CD4-positive, alpha-beta T cell (primary cell): ENCODE measurements at regions not wholly inside any gene's neighbourhood (a gene's known extent, or its start where the extent isn't known, plus 50 kb on each side); places are given as distances from the start of the nearest gene placed in this dataset.

Experiments used
- ATAC-seq: fragments of 200-7000 bp; cut with Tn5 transposase; one replicate; pipeline ENCODE4 v1.10.0; 2022; ENCODE audit warnings: mild to moderate bottlenecking; ENCODE audit not compliant: poor library complexity
- CTCF ChIA-PET: fragments of 350-600 bp; sonication (Branson Sonifier 250); formaldehyde crosslinking; loops from one replicate; lab custom pipeline; 2021; ENCODE audit warnings: antibody characterized with exemption, inconsistent platforms; lab: Charles Lee
- POLR2A ChIA-PET: fragments of 350-600 bp; sonication (Branson Sonifier 250); formaldehyde crosslinking; loops from one replicate; lab custom pipeline; 2021; ENCODE audit warnings: antibody characterized with exemption, inconsistent platforms; lab: Charles Lee
- DNase-seq, 14 experiments: peaks; one replicate each; pipeline ENCODE4 v3.0.0-alpha.2; 2013 to 2020; ENCODE audit warnings: mixed read lengths in 2 of 14
- H3K27ac ChIP-seq, 2 donors: one replicate each; pipeline versions ENCODE4 v1.5.1 to v1.7.0; 2013; ENCODE audit warnings: low read length in 2 of 2, low read depth in 1 of 2, mild to moderate bottlenecking in 1 of 2
- H3K27me3 ChIP-seq, 2 experiments: 1 replicate in 1 of 2; 2 replicates in 1 of 2; pipeline versions ENCODE4 v1.6.1 to v1.7.0; 2013; ENCODE audit warnings: low read length in 2 of 2, control low read depth in 1 of 2, mild to moderate bottlenecking in 1 of 2, moderate library complexity in 1 of 2; ENCODE audit not compliant: insufficient read depth in 2 of 2, control insufficient read depth in 1 of 2
- H3K36me3 ChIP-seq: one replicate; pipeline ENCODE4 v1.6.1; 2013; ENCODE audit warnings: low read length, control low read depth; ENCODE audit not compliant: insufficient read depth
- H3K4me1 ChIP-seq: one replicate; pipeline ENCODE4 v1.6.1; 2013; ENCODE audit warnings: low read length, control low read depth; ENCODE audit not compliant: insufficient read depth
- H3K4me3 ChIP-seq: one replicate; pipeline ENCODE4 v1.5.1; 2013; ENCODE audit warnings: mild to moderate bottlenecking, low read length, moderate library complexity
- H3K9me3 ChIP-seq, 2 experiments: 1 replicate in 1 of 2; 2 replicates in 1 of 2; pipeline versions ENCODE4 v1.6.1 to v1.7.0; 2013; ENCODE audit warnings: low read length in 2 of 2, mild to moderate bottlenecking in 2 of 2, control low read depth in 1 of 2, moderate library complexity in 1 of 2; ENCODE audit not compliant: control insufficient read depth in 1 of 2, insufficient read depth in 1 of 2
- H3K27ac Mint-ChIP-seq: one replicate; pipeline ENCODE4 v1.8.0; 2020; ENCODE audit warnings: mixed read lengths
- H3K27me3 Mint-ChIP-seq: one replicate; pipeline ENCODE4 v1.8.0; 2021; ENCODE audit warnings: mixed read lengths
- H3K36me3 Mint-ChIP-seq: one replicate; pipeline ENCODE4 v1.8.0; 2021; ENCODE audit warnings: low read depth, mixed read lengths
- H3K4me1 Mint-ChIP-seq: one replicate; pipeline ENCODE4 v1.8.0; 2021; ENCODE audit warnings: low read depth, mixed read lengths
- H3K4me3 Mint-ChIP-seq: one replicate; pipeline ENCODE4 v1.8.0; 2020; ENCODE audit warnings: mild to moderate bottlenecking, mixed read lengths
- H3K9me3 Mint-ChIP-seq: one replicate; pipeline ENCODE4 v1.8.0; 2020; ENCODE audit warnings: mixed read lengths
- intact Hi-C, 2 experiments: fragments of 100-400 bp; cut with DNase I in 1 of 2; cut with micrococcal nuclease in 1 of 2; formaldehyde crosslinking; loops; one replicate each; pipeline versions ENCODE4 v1.15.1 to v1.9.0; 2023 to 2025; cut with DNase I, micrococcal nuclease
- TF ChIP-seq, protein P1 (sequence below): fragments of 200-600 bp; IDR thresholded peaks from one replicate; pipeline ENCODE4 v1.8.0; 2022; ENCODE audit warnings: antibody characterized with exemption, mild to moderate bottlenecking

DNA sequence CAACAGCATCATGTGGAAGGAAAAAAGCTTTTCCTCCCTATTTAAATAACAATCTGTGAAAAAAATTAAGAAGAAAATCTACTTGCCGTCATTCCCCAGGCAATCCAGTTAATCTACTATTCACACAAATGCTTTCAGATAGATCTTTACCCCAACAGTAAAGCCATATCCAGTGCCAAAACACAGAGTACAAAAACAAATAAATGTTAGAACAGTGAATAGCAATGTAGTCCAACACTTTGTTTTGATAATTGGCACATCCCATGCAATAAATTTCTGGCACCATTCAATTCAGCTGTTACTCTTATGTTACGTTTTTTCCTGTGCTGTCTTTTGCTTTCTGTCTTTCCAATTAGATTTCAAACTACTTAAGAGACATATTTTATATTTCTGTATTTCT, 2245.5 kb upstream of the WWC1 start:
- H3K27me3 ChIP-seq, result no peaks in the 10 kb centered on the region
- H3K27ac ChIP-seq, result no peak overlapping the region
- DNase-seq (no peak), ATAC-seq (no peak)
- CTCF ChIA-PET, result no interaction called here
- H3K27me3 Mint-ChIP-seq, result no peaks in the 10 kb centered on the region
- H3K4me1 ChIP-seq, result no peaks in the 10 kb centered on the region
- intact Hi-C loops, result no loop called here
- no peaks in the 10 kb centered on the region for H3K36me3 ChIP-seq
- POLR2A ChIA-PET, result no interaction called here
- no peaks in the 10 kb centered on the region for H3K4me1 Mint-ChIP-seq
- peaks cover 0 to 8% of the 10 kb centered on the region in 2 experiments for H3K9me3 ChIP-seq
- TF ChIP-seq, protein P1, sequence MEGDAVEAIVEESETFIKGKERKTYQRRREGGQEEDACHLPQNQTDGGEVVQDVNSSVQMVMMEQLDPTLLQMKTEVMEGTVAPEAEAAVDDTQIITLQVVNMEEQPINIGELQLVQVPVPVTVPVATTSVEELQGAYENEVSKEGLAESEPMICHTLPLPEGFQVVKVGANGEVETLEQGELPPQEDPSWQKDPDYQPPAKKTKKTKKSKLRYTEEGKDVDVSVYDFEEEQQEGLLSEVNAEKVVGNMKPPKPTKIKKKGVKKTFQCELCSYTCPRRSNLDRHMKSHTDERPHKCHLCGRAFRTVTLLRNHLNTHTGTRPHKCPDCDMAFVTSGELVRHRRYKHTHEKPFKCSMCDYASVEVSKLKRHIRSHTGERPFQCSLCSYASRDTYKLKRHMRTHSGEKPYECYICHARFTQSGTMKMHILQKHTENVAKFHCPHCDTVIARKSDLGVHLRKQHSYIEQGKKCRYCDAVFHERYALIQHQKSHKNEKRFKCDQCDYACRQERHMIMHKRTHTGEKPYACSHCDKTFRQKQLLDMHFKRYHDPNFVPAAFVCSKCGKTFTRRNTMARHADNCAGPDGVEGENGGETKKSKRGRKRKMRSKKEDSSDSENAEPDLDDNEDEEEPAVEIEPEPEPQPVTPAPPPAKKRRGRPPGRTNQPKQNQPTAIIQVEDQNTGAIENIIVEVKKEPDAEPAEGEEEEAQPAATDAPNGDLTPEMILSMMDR, result no peak
- H3K9me3 Mint-ChIP-seq, result peaks cover 7% of the 10 kb centered on the region
- H3K36me3 Mint-ChIP-seq, result no peaks in the 10 kb centered on the region
- H3K27ac Mint-ChIP-seq, result no peak overlapping the region
- no peak overlapping the region for H3K4me3 Mint-ChIP-seq
- no peak overlapping the region for H3K4me3 ChIP-seq

DNA sequence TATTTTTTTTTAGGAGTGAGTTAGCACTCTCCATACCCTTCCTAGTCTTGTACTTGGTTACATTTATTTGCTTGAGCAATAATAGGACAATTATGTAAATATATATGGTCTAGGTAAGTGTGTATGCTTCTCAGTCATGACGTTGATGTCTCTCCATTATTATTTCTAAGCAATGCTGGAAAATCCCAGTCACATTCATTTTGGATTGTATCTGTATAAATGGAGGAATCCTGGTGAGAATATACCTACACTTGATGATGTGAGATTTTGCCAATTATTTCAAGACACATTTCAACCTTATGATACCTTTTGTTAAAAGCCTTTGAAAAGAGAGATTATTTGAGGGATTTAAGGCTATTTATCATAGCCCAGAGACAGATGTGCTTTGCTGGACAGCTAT, 2244.5 kb upstream of the WWC1 start:
- TF ChIP-seq, protein P1, result no peak
- intact Hi-C loops, result no loop called here
- DNase-seq (no peak), ATAC-seq (no peak)
- H3K36me3 ChIP-seq, result no peaks in the 10 kb centered on the region
- Mint-ChIP-seq H3K4me1 (no peaks in the 10 kb centered on the region), H3K9me3 (peaks cover 6% of the 10 kb centered on the region), H3K4me3 (no peak overlapping the region), H3K27ac (no peak overlapping the region), H3K36me3 (no peaks in the 10 kb centered on the region), H3K27me3 (no peaks in the 10 kb centered on the region)
- no peaks in the 10 kb centered on the region for H3K4me1 ChIP-seq
- peaks cover 0 to 13% of the 10 kb centered on the region in 2 experiments for H3K9me3 ChIP-seq
- no peaks in the 10 kb centered on the region for H3K27me3 ChIP-seq
- no peak overlapping the region for H3K4me3 ChIP-seq
- ChIA-PET CTCF (no interaction called here), POLR2A (no interaction called here)
- no peak overlapping the region for H3K27ac ChIP-seq

DNA sequence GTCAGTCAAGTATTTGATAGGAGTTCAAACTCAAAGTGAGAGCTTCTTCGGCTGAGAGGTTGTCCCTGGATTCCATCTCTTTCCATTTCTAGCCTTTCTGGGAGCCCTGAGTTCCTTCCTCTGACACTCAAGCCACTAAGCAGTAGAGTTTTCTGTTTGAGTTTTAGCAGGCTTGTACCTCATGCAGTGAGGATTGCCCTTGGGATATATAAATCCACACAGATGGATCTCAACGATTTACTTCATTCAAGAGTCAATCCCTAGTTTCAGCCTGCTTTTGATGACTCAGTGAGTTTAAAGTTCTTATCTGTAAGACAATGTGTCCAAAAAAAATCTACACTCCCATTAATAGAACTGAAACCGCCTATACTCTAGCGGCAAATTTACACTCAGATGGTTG, 2240.9 kb upstream of the WWC1 start:
- ChIA-PET CTCF (no interaction called here), POLR2A (no interaction called here)
- H3K4me3 Mint-ChIP-seq, result no peak overlapping the region
- H3K4me3 ChIP-seq, result no peak overlapping the region
- TF ChIP-seq, protein P1, result no peak
- H3K27me3 ChIP-seq, result no peaks in the 10 kb centered on the region
- H3K4me1 ChIP-seq, result no peaks in the 10 kb centered on the region
- no peaks in the 10 kb centered on the region for H3K36me3 Mint-ChIP-seq
- H3K9me3 Mint-ChIP-seq, result peaks cover 6% of the 10 kb centered on the region
- no peak overlapping the region for H3K27ac Mint-ChIP-seq
- H3K36me3 ChIP-seq, result no peaks in the 10 kb centered on the region
- no peaks in the 10 kb centered on the region for H3K27me3 Mint-ChIP-seq
- DNase-seq (no peak), ATAC-seq (no peak)
- no peak overlapping the region for H3K27ac ChIP-seq
- intact Hi-C loops, result no loop called here
- H3K4me1 Mint-ChIP-seq, result no peaks in the 10 kb centered on the region
- peaks cover 0 to 5% of the 10 kb centered on the region in 2 experiments for H3K9me3 ChIP-seq
